ENCODE measurements at regions not wholly inside any gene's neighbourhood (a gene's known extent, or its start where the extent isn't known, plus 50 kb on each side); places are given as distances from the start of the nearest gene placed in this dataset.

GRCh38 chr1:208308221-208308620 lies 64.0 kb upstream of the PLXNA2 start:
- Histone ChIP-seq H3K4me3 (ENCODE audit: low read depth, low read length) (no peak overlapping the region), H3K18ac (ENCODE audit: low read length) (no peak overlapping the region), H3K79me2 (ENCODE audit: control insufficient read depth, insufficient read depth, low read length, poor library complexity) (no peaks in the 10 kb centered on the region), H3K4me2 (ENCODE audit: low read length) (no peak overlapping the region), H4K8ac (ENCODE audit: low read depth, low read length) (no peak overlapping the region), H3K4ac (ENCODE audit: low read depth, low read length) (no peak overlapping the region), H3K79me1 (ENCODE audit: low read length) (no peaks in the 10 kb centered on the region), H2BK5ac (ENCODE audit: low read depth, low read length, poor library complexity) (no peak overlapping the region), H3K9me3 (ENCODE audit: insufficient read depth, low read depth, low read length) (peaks cover 2% of the 10 kb centered on the region), H3K4me1 (ENCODE audit: control insufficient read depth in 1 of 2, insufficient read depth in 2 of 2, low read length in 2 of 2) (no peaks in the 10 kb centered on the region), H2BK120ac (ENCODE audit: insufficient read depth, low read length, poor library complexity) (no peak overlapping the region), H2AK5ac (ENCODE audit: low read length) (no peak overlapping the region), H2BK12ac (ENCODE audit: low read length) (no peak overlapping the region), H3K9ac (ENCODE audit: low read length) (no peak overlapping the region), H2AFZ (ENCODE audit: insufficient read depth, low read length, poor library complexity) (no peak overlapping the region), H4K91ac (ENCODE audit: low read depth, low read length) (no peak overlapping the region), H3K36me3 (ENCODE audit: control insufficient read depth in 1 of 2, insufficient read depth in 2 of 2, low read length in 2 of 2) (no peaks in the 10 kb centered on the region), H3K27ac (ENCODE audit: low read depth, low read length) (no peak overlapping the region), H4K12ac (ENCODE audit: low read depth, low read length) (no peak overlapping the region), H3K23ac (ENCODE audit: low read length) (no peak overlapping the region), H3K14ac (ENCODE audit: low read length) (no peak overlapping the region), H3K27me3 (ENCODE audit: insufficient read depth, low read length) (no peaks in the 10 kb centered on the region)
- DNase-seq: no peak
- no CpG with 5 or more reads among the region's 3 CpGs for WGBS (ENCODE audit: extremely low coverage, insufficient coverage, insufficient read length)

- Histone ChIP-seq H4K91ac (ENCODE audit: low read depth, low read length) (no peak overlapping the region), H2BK120ac (ENCODE audit: insufficient read depth, low read length, poor library complexity) (no peak overlapping the region), H3K14ac (ENCODE audit: low read length) (no peak overlapping the region), H2AK5ac (ENCODE audit: low read length) (no peak overlapping the region), H3K18ac (ENCODE audit: low read length) (no peak overlapping the region), H3K36me3 (ENCODE audit: control insufficient read depth in 1 of 2, insufficient read depth in 2 of 2, low read length in 2 of 2) (no peaks in the 10 kb centered on the region), H2BK5ac (ENCODE audit: low read depth, low read length, poor library complexity) (no peak overlapping the region), H3K79me2 (ENCODE audit: control insufficient read depth, insufficient read depth, low read length, poor library complexity) (no peaks in the 10 kb centered on the region), H2AFZ (ENCODE audit: insufficient read depth, low read length, poor library complexity) (no peak overlapping the region), H3K27me3 (ENCODE audit: insufficient read depth, low read length) (no peaks in the 10 kb centered on the region), H3K9me3 (ENCODE audit: insufficient read depth, low read depth, low read length) (peaks cover 2% of the 10 kb centered on the region), H3K4me3 (ENCODE audit: low read depth, low read length) (no peak overlapping the region), H3K23ac (ENCODE audit: low read length) (no peak overlapping the region), H3K9ac (ENCODE audit: low read length) (no peak overlapping the region), H2BK12ac (ENCODE audit: low read length) (no peak overlapping the region), H3K79me1 (ENCODE audit: low read length) (no peaks in the 10 kb centered on the region), H4K8ac (ENCODE audit: low read depth, low read length) (no peak overlapping the region), H4K12ac (ENCODE audit: low read depth, low read length) (no peak overlapping the region), H3K27ac (ENCODE audit: low read depth, low read length) (no peak overlapping the region), H3K4me1 (ENCODE audit: control insufficient read depth in 1 of 2, insufficient read depth in 2 of 2, low read length in 2 of 2) (no peaks in the 10 kb centered on the region), H3K4me2 (ENCODE audit: low read length) (no peak overlapping the region), H3K4ac (ENCODE audit: low read depth, low read length) (no peak overlapping the region)
- WGBS (ENCODE audit: extremely low coverage, insufficient coverage, insufficient read length): no CpG with 5 or more reads among the region's 7 CpGs
- DNase-seq: no peak
These were observed 65.6 kb upstream of the PLXNA2 start for GRCh38 chr1:208309771-208310170.

GRCh38 chr1:208312706-208313105 lies 68.5 kb upstream of the PLXNA2 start:
- H3K18ac ChIP-seq (ENCODE audit: low read length): no peak overlapping the region
- no peak overlapping the region for H3K14ac ChIP-seq (ENCODE audit: low read length)
- H3K79me1 ChIP-seq (ENCODE audit: low read length): no peaks in the 10 kb centered on the region
- no peak overlapping the region for H3K4ac ChIP-seq (ENCODE audit: low read depth, low read length)
- H3K79me2 ChIP-seq (ENCODE audit: control insufficient read depth, insufficient read depth, low read length, poor library complexity): no peaks in the 10 kb centered on the region
- H2AFZ ChIP-seq (ENCODE audit: insufficient read depth, low read length, poor library complexity): no peak overlapping the region
- no peak overlapping the region for H3K9ac ChIP-seq (ENCODE audit: low read length)
- H3K4me1 ChIP-seq (ENCODE audit: control insufficient read depth in 1 of 2, insufficient read depth in 2 of 2, low read length in 2 of 2): no peaks in the 10 kb centered on the region
- H2BK120ac ChIP-seq (ENCODE audit: insufficient read depth, low read length, poor library complexity): no peak overlapping the region
- DNase-seq: no peak
- H3K4me2 ChIP-seq (ENCODE audit: low read length): no peak overlapping the region
- no peak overlapping the region for H4K91ac ChIP-seq (ENCODE audit: low read depth, low read length)
- H4K8ac ChIP-seq (ENCODE audit: low read depth, low read length): no peak overlapping the region
- no peaks in the 10 kb centered on the region for H3K27me3 ChIP-seq (ENCODE audit: insufficient read depth, low read length)
- no peak overlapping the region for H2BK5ac ChIP-seq (ENCODE audit: low read depth, low read length, poor library complexity)
- H3K27ac ChIP-seq (ENCODE audit: low read depth, low read length): no peak overlapping the region
- H2AK5ac ChIP-seq (ENCODE audit: low read length): no peak overlapping the region
- no peak overlapping the region for H4K12ac ChIP-seq (ENCODE audit: low read depth, low read length)
- no peak overlapping the region for H3K4me3 ChIP-seq (ENCODE audit: low read depth, low read length)
- no peak overlapping the region for H3K23ac ChIP-seq (ENCODE audit: low read length)
- H2BK12ac ChIP-seq (ENCODE audit: low read length): no peak overlapping the region
- H3K9me3 ChIP-seq (ENCODE audit: insufficient read depth, low read depth, low read length): peaks cover 2% of the 10 kb centered on the region
- no peaks in the 10 kb centered on the region for H3K36me3 ChIP-seq (ENCODE audit: control insufficient read depth in 1 of 2, insufficient read depth in 2 of 2, low read length in 2 of 2)

DNA sequence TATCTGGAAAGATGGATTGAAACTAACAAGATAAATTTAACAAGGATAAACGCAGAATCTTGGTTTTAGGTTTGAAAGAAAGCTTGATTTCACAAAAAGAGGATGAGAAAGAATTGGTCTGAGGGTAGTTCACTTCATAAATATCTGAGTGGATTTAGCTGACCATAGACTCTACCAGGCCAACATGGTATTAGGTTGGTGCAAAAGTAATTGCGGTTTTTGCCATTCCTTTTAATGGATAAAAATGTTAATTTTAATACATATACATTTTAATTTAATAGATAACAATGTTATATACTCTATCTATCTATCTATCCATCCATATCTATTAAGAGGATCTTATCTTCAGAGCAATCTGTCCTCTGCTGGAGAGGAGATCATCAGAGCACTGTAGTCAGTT lies 70.2 kb upstream of the PLXNA2 start:
- Histone ChIP-seq H3K14ac (ENCODE audit: low read length) (no peak overlapping the region), H4K8ac (ENCODE audit: low read depth, low read length) (no peak overlapping the region), H3K18ac (ENCODE audit: low read length) (no peak overlapping the region), H3K4me2 (ENCODE audit: low read length) (no peak overlapping the region), H3K9ac (ENCODE audit: low read length) (no peak overlapping the region), H3K4ac (ENCODE audit: low read depth, low read length) (no peak overlapping the region), H3K36me3 (ENCODE audit: control insufficient read depth in 1 of 2, insufficient read depth in 2 of 2, low read length in 2 of 2) (no peaks in the 10 kb centered on the region), H2AK5ac (ENCODE audit: low read length) (no peak overlapping the region), H3K27me3 (ENCODE audit: insufficient read depth, low read length) (no peaks in the 10 kb centered on the region), H3K9me3 (ENCODE audit: insufficient read depth, low read depth, low read length) (peaks cover 2% of the 10 kb centered on the region), H4K12ac (ENCODE audit: low read depth, low read length) (no peak overlapping the region), H3K79me1 (ENCODE audit: low read length) (no peaks in the 10 kb centered on the region), H4K91ac (ENCODE audit: low read depth, low read length) (no peak overlapping the region), H3K4me1 (ENCODE audit: control insufficient read depth in 1 of 2, insufficient read depth in 2 of 2, low read length in 2 of 2) (no peaks in the 10 kb centered on the region), H2BK12ac (ENCODE audit: low read length) (no peak overlapping the region), H3K23ac (ENCODE audit: low read length) (no peak overlapping the region), H2BK5ac (ENCODE audit: low read depth, low read length, poor library complexity) (no peak overlapping the region), H3K79me2 (ENCODE audit: control insufficient read depth, insufficient read depth, low read length, poor library complexity) (no peaks in the 10 kb centered on the region), H3K27ac (ENCODE audit: low read depth, low read length) (no peak overlapping the region), H2BK120ac (ENCODE audit: insufficient read depth, low read length, poor library complexity) (no peak overlapping the region), H2AFZ (ENCODE audit: insufficient read depth, low read length, poor library complexity) (no peak overlapping the region), H3K4me3 (ENCODE audit: low read depth, low read length) (no peak overlapping the region)
- no CpG with 5 or more reads among the region's 2 CpGs for WGBS (ENCODE audit: extremely low coverage, insufficient coverage, insufficient read length)
- DNase-seq: no peak
